ENCODE measurements at regions not wholly inside any gene's neighbourhood (a gene's known extent, or its start where the extent isn't known, plus 50 kb on each side); places are given as distances from the start of the nearest gene placed in this dataset.

DNA sequence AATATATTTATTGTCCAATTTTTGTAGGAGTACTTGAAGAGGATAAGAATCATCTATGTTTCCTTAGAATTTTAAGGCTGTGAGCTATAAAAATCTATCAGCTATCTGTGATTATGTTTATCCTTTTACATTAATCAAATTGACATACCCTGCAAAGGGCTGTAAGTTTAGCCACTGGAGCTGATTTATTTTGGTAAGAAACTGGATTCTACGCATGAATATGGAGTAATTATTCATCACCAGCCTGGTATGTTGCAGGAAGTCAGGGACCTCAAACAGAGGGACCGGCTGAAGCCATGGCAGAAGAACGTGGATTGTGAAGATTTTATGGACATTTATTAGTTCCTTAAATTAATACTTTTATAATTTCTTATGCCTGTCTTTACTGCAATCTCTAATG lies 696.9 kb downstream of the DNAJB9 start:
- no peaks in the 10 kb centered on the region for H3K27me3 ChIP-seq (replicated peaks; ENCODE audit: insufficient read depth)
- DNase-seq (ENCODE audit: low spot score) = no peak
- H3K27ac ChIP-seq = no peak overlapping the region
- no peaks in the 10 kb centered on the region for H3K4me1 ChIP-seq (replicated peaks)
- H3K4me3 ChIP-seq = no peak overlapping the region
- intact Hi-C loops (cut with DNase I) = no loop called here
- no peaks in the 10 kb centered on the region for H3K36me3 ChIP-seq
- TF ChIP-seq, protein P1, sequence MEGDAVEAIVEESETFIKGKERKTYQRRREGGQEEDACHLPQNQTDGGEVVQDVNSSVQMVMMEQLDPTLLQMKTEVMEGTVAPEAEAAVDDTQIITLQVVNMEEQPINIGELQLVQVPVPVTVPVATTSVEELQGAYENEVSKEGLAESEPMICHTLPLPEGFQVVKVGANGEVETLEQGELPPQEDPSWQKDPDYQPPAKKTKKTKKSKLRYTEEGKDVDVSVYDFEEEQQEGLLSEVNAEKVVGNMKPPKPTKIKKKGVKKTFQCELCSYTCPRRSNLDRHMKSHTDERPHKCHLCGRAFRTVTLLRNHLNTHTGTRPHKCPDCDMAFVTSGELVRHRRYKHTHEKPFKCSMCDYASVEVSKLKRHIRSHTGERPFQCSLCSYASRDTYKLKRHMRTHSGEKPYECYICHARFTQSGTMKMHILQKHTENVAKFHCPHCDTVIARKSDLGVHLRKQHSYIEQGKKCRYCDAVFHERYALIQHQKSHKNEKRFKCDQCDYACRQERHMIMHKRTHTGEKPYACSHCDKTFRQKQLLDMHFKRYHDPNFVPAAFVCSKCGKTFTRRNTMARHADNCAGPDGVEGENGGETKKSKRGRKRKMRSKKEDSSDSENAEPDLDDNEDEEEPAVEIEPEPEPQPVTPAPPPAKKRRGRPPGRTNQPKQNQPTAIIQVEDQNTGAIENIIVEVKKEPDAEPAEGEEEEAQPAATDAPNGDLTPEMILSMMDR (IDR thresholded peaks at IDR 0.05) = no peak
- TF ChIP-seq POLR2AphosphoS5 (IDR thresholded peaks at IDR 0.05) = no peak
- TF ChIP-seq POLR2A (IDR thresholded peaks at IDR 0.05) = no peak
- WGBS = 84% methylated on average over 3 of the region's 3 CpGs
- no peaks in the 10 kb centered on the region for H3K9me3 ChIP-seq

DNA sequence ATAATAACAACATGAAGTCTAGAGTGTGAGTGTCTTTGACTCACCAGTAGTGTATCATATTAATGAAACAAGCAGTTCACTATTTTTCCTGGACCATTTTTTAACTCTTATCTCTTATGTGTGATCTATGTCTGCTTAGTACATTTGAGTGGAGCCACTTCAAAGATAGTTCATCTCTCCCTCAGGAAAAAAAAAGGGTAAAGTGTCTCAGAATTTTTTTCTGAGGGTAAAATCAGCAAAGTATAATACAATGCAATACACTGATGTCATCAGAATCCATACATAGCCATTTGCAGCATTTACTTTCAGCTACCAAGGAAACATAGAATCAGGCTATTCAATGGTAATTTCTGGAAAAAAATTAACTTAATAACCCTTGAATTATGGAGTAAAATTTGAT lies 706.7 kb downstream of the DNAJB9 start:
- intact Hi-C loops (cut with DNase I) = no loop called here
- no peak overlapping the region for H3K4me3 ChIP-seq
- TF ChIP-seq, protein P1 (IDR thresholded peaks at IDR 0.05) = no peak
- TF ChIP-seq POLR2AphosphoS5 (IDR thresholded peaks at IDR 0.05) = no peak
- TF ChIP-seq POLR2A (IDR thresholded peaks at IDR 0.05) = no peak
- no peak overlapping the region for H3K27ac ChIP-seq
- no peaks in the 10 kb centered on the region for H3K4me1 ChIP-seq (replicated peaks)
- no peaks in the 10 kb centered on the region for H3K36me3 ChIP-seq
- H3K27me3 ChIP-seq (replicated peaks; ENCODE audit: insufficient read depth) = no peaks in the 10 kb centered on the region
- no peaks in the 10 kb centered on the region for H3K9me3 ChIP-seq
- no peak for DNase-seq (ENCODE audit: low spot score)

DNA sequence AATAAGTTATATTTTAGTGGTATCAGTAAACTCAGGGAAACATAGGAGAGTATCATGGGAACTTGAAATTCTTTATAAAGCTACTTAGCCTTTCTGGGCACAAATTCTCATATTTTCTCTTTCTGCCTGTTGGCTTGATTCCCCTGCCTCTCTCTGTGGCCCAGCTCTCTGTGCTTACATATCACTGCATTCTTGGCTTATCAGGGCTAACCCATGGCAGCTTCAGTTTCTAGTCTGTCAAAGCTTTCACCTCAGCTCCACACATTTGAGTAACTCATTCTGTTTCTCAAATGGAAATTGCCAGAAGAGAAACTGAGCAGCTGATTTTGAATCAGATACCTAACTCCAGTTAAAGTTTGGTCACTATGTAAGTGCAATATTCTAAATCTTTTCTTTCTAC lies 713.1 kb downstream of the DNAJB9 start:
- H3K36me3 ChIP-seq = no peaks in the 10 kb centered on the region
- TF ChIP-seq, protein P1 (IDR thresholded peaks at IDR 0.05) = no peak
- no peak for TF ChIP-seq POLR2A (IDR thresholded peaks at IDR 0.05)

DNA sequence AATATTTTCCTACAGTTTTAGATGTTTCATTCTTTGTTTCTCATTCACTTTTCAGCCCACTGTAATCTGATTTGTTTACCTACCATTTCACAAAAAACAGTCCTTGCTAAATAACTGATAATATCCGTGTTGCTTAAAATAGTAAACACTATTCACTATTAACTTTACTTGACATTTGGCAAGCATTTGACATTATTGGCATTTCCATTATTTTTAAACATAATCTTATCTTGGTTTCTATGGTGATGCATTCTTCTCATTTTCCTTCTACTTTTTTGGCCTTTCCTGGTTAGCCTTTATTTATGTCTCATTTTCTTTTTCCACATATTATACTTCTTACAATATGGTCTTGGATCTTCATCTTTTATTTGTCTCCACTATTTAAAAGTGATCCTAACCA lies 715.3 kb downstream of the DNAJB9 start:
- no peaks in the 10 kb centered on the region for H3K9me3 ChIP-seq
- DNase-seq (ENCODE audit: low spot score) = no peak
- H3K4me3 ChIP-seq = no peak overlapping the region
- intact Hi-C loops (cut with DNase I) = no loop called here
- H3K36me3 ChIP-seq = no peaks in the 10 kb centered on the region
- no peaks in the 10 kb centered on the region for H3K27me3 ChIP-seq (replicated peaks; ENCODE audit: insufficient read depth)
- no peak for TF ChIP-seq POLR2AphosphoS5 (IDR thresholded peaks at IDR 0.05)
- no peak for TF ChIP-seq POLR2A (IDR thresholded peaks at IDR 0.05)
- TF ChIP-seq, protein P1 (IDR thresholded peaks at IDR 0.05) = no peak
- no peaks in the 10 kb centered on the region for H3K4me1 ChIP-seq (replicated peaks)
- 23% methylated on average over 1 of the region's 1 CpG for WGBS
- H3K27ac ChIP-seq = no peak overlapping the region

More for the DNA sequence above, 713.1 kb downstream of the DNAJB9 start:
- H3K4me3 ChIP-seq = no peak overlapping the region
- DNase-seq (ENCODE audit: low spot score) = no peak
- H3K27me3 ChIP-seq (replicated peaks; ENCODE audit: insufficient read depth) = no peaks in the 10 kb centered on the region
- H3K9me3 ChIP-seq = no peaks in the 10 kb centered on the region
- no peak overlapping the region for H3K27ac ChIP-seq
- intact Hi-C loops (cut with DNase I) = no loop called here
- no peaks in the 10 kb centered on the region for H3K4me1 ChIP-seq (replicated peaks)

DNA sequence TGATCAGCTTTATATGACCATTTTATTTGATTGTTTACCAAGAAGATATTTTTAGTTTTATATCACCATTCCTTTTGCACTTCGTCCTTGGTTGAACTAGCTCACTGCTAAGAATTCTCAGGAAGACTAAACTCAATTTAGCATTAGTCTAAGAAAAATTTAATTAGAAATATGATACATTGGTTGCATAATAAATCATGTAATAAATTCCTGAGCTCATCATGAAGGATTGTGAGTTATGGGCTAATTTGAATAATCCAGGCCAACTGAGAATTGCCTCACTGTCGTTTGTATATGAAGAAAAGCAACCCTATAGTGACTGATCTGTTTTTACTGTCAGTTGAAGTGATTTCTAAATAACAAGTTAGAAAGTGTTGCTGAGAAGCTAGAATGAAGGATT lies 725.5 kb downstream of the DNAJB9 start:
- Histone ChIP-seq H3K27ac (no peak overlapping the region), H3K27me3 (replicated peaks; ENCODE audit: insufficient read depth) (no peaks in the 10 kb centered on the region), H3K36me3 (no peaks in the 10 kb centered on the region), H3K4me1 (replicated peaks) (no peaks in the 10 kb centered on the region), H3K4me3 (no peak overlapping the region), H3K9me3 (no peaks in the 10 kb centered on the region)
- WGBS = 41% methylated on average over 2 of the region's 2 CpGs
- intact Hi-C loops (cut with DNase I) = no loop called here
- TF ChIP-seq, protein P1 (IDR thresholded peaks at IDR 0.05) = no peak
- TF ChIP-seq POLR2AphosphoS5 (IDR thresholded peaks at IDR 0.05) (no peak), POLR2A (IDR thresholded peaks at IDR 0.05) (no peak)
- no peak for DNase-seq (ENCODE audit: low spot score)
